DMS114 treated with DMSO at 0.1 percent for 48 hours (cell line): ENCODE measurements at regions not wholly inside any gene's neighbourhood (a gene's known extent, or its start where the extent isn't known, plus 50 kb on each side); places are given as distances from the start of the nearest gene placed in this dataset.

Experiments
- DNase-seq: peaks from one replicate; lab custom pipeline; 2025; ENCODE audit not compliant: unreplicated experiment; lab: John Stamatoyannopoulos, UW

GRCh38 chr4:128571747-128572146, 237.8 kb upstream of the JADE1 start:
- no peak for DNase-seq

- no peak for DNase-seq
Measured at GRCh38 chr4:128570387-128570975, 239.0 kb upstream of the JADE1 start.

GRCh38 chr4:128566693-128567092, 242.8 kb upstream of the JADE1 start:
- DNase-seq = no peak

- peak; percentile 7 for DNase-seq
Measured at GRCh38 chr4:128565565-128566186, 243.8 kb upstream of the JADE1 start.

- no peak for DNase-seq
Measured at GRCh38 chr4:128565054-128565453, 244.4 kb upstream of the JADE1 start.

GRCh38 chr4:128564081-128564630, 245.3 kb upstream of the JADE1 start:
- no peak for DNase-seq

- DNase-seq = no peak
Measured at GRCh38 chr4:128560754-128561495, 248.6 kb upstream of the JADE1 start.

GRCh38 chr4:128558896-128559679, 250.4 kb upstream of the JADE1 start:
- no peak for DNase-seq

- no peak for DNase-seq
Measured at GRCh38 chr4:128556756-128557155, 252.7 kb upstream of the JADE1 start.

- no peak for DNase-seq
Measured at GRCh38 chr4:128553686-128554515, 255.6 kb upstream of the JADE1 start.

GRCh38 chr4:128552586-128552907, 257.0 kb upstream of the JADE1 start:
- DNase-seq = no peak

GRCh38 chr4:128551280-128551679, 258.2 kb upstream of the JADE1 start:
- DNase-seq = no peak

GRCh38 chr4:128550060-128550459, 259.4 kb upstream of the JADE1 start:
- DNase-seq = no peak

GRCh38 chr4:128549636-128550035, 259.9 kb upstream of the JADE1 start:
- no peak for DNase-seq

GRCh38 chr4:128548381-128548780, 260.8 kb upstream of the PGRMC2 start:
- no peak for DNase-seq

GRCh38 chr4:128544272-128544671, 256.7 kb upstream of the PGRMC2 start:
- no peak for DNase-seq

GRCh38 chr4:128543696-128544095, 256.1 kb upstream of the PGRMC2 start:
- DNase-seq = no peak

GRCh38 chr4:128542047-128542446, 254.4 kb upstream of the PGRMC2 start:
- DNase-seq = no peak

GRCh38 chr4:128540122-128540521, 252.5 kb upstream of the PGRMC2 start:
- no peak for DNase-seq

- no peak for DNase-seq
Measured at GRCh38 chr4:128538111-128538882, 250.7 kb upstream of the PGRMC2 start.
